SU-DHL-6 (cell line): ENCODE measurements at regions not wholly inside any gene's neighbourhood (a gene's known extent, or its start where the extent isn't known, plus 50 kb on each side); places are given as distances from the start of the nearest gene placed in this dataset.

Experiments
- EZH2phosphoT487 ChIP-seq: fragments of 200-600 bp; sonication (generic), shearing (Covaris generic); conservative IDR thresholded peaks from 2 replicates; pipeline ENCODE4 v1.6.1; 2018; ENCODE audit warnings: mild to moderate bottlenecking, antibody characterized with exemption, low read length, moderate library complexity, mixed read lengths
- TF ChIP-seq, protein P1 (sequence below): fragments of 200-600 bp; sonication (generic); IDR thresholded peaks from one replicate; pipeline ENCODE4 v1.5.1; 2017; ENCODE audit warnings: antibody characterized with exemption, mild to moderate bottlenecking, low read length, moderate library complexity; ENCODE audit not compliant: insufficient read depth, poor library complexity, severe bottlenecking

DNA sequence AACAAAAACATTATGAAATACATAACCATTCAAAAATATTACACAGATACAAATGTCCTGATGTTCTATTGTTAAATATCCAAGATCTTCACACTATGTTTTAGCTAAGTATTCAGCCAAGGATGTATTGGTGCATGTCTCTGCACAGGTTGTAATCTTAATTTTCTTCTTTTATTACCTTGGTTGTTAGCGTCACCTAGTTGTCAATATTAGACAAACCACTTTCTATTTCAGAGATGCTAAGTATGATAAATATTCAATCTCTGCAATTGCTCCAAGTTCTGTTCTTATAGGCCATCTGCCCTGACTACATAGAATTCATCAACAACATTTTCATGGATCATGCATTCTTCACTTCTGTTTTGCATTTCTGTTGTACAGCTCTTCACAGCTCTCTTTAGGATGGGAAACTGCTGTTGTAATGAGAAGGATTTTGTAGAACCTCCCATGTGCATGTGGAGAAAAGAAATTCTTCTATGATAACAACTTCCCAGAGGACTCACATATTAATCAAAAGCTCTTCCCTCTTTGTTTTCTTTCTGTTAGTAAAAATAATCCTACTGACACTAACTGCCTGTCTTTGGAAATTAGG is 380.1 kb downstream of the NUF2 start:
- TF ChIP-seq, protein P1, sequence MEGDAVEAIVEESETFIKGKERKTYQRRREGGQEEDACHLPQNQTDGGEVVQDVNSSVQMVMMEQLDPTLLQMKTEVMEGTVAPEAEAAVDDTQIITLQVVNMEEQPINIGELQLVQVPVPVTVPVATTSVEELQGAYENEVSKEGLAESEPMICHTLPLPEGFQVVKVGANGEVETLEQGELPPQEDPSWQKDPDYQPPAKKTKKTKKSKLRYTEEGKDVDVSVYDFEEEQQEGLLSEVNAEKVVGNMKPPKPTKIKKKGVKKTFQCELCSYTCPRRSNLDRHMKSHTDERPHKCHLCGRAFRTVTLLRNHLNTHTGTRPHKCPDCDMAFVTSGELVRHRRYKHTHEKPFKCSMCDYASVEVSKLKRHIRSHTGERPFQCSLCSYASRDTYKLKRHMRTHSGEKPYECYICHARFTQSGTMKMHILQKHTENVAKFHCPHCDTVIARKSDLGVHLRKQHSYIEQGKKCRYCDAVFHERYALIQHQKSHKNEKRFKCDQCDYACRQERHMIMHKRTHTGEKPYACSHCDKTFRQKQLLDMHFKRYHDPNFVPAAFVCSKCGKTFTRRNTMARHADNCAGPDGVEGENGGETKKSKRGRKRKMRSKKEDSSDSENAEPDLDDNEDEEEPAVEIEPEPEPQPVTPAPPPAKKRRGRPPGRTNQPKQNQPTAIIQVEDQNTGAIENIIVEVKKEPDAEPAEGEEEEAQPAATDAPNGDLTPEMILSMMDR, result no peak
- TF ChIP-seq EZH2phosphoT487, result no peak
